Esophagus squamous epithelium (tissue), 5 donors: ENCODE measurements at regions not wholly inside any gene's neighbourhood (a gene's known extent, or its start where the extent isn't known, plus 50 kb on each side); places are given as distances from the start of the nearest gene placed in this dataset.

ENCODE experiments used
- DNase-seq: peaks from one replicate; lab custom pipeline; 2025; lab: John Stamatoyannopoulos, UW
- H3K27ac ChIP-seq, 4 donors: fragments of 200-600 bp; sonication (generic); one replicate each; pipeline ENCODE4 v1.5.1; 2016 to 2019; ENCODE audit warnings: mild to moderate bottlenecking in 1 of 4
- H3K27me3 ChIP-seq, 4 donors: fragments of 200-600 bp; sonication (generic); 1 replicate in 3 of 4; 2 replicates in 1 of 4; pipeline versions ENCODE4 v1.5.1 to v1.6.0; 2017 to 2021; ENCODE audit warnings: antibody characterized with exemption in 1 of 4
- H3K36me3 ChIP-seq, 3 donors: fragments of 200-600 bp; sonication (generic); one replicate each; pipeline ENCODE4 v1.5.1; 2016 to 2019
- H3K4me1 ChIP-seq, 3 donors: fragments of 200-600 bp; sonication (generic); one replicate each; pipeline ENCODE4 v1.5.1; 2017 to 2019
- H3K4me3 ChIP-seq, 4 donors: fragments of 200-600 bp; sonication (generic); 1 replicate in 3 of 4; 2 replicates in 1 of 4; pipeline ENCODE4 v1.5.1; 2016 to 2019; ENCODE audit warnings: mild to moderate bottlenecking in 2 of 4, moderate library complexity in 1 of 4
- H3K9me3 ChIP-seq, 3 donors: fragments of 200-600 bp; sonication (generic); one replicate each; pipeline ENCODE4 v1.5.1; 2016 to 2019
- POLR2A ChIP-seq, 4 donors: fragments of 450-650 bp; IDR thresholded peaks; one replicate each; pipeline ENCODE4 v1.6.1; 2017; ENCODE audit warnings: antibody characterized with exemption in 4 of 4, mild to moderate bottlenecking in 4 of 4, moderate library complexity in 3 of 4
- WGBS, 2 donors: methylation state at CpG; one replicate each; pipeline ENCODE4 v1.1.5; 2018; 5-methylcytosine and 5-hydroxymethylcytosine counted together
- intact Hi-C: fragments of 100-400 bp; cut with DNase I; formaldehyde crosslinking; loops from one replicate; pipeline ENCODE4 v1.15.0; 2022
- TF ChIP-seq, protein P1 (sequence below), 6 experiments: fragments of 450-650 bp in 4 of 6; fragments of 200-600 bp in 2 of 6; sonication (generic) in 2 of 6; IDR thresholded peaks; one replicate each; pipeline ENCODE4 v1.5.1; 2016 to 2019; ENCODE audit warnings: antibody characterized with exemption in 6 of 6, mild to moderate bottlenecking in 4 of 6, moderate library complexity in 4 of 6
- donor health status: DM: yes; HTN: yes; CAD: no.

- peaks cover 0 to 48% (median 0%) of the 10 kb centered on the region in 3 donors for H3K36me3 ChIP-seq
- peak overlapping the region in 1 of 4 donors; percentile 13 for H3K27ac ChIP-seq
- TF ChIP-seq POLR2A (IDR thresholded peaks at IDR 0.05): no peak
- TF ChIP-seq, protein P1, sequence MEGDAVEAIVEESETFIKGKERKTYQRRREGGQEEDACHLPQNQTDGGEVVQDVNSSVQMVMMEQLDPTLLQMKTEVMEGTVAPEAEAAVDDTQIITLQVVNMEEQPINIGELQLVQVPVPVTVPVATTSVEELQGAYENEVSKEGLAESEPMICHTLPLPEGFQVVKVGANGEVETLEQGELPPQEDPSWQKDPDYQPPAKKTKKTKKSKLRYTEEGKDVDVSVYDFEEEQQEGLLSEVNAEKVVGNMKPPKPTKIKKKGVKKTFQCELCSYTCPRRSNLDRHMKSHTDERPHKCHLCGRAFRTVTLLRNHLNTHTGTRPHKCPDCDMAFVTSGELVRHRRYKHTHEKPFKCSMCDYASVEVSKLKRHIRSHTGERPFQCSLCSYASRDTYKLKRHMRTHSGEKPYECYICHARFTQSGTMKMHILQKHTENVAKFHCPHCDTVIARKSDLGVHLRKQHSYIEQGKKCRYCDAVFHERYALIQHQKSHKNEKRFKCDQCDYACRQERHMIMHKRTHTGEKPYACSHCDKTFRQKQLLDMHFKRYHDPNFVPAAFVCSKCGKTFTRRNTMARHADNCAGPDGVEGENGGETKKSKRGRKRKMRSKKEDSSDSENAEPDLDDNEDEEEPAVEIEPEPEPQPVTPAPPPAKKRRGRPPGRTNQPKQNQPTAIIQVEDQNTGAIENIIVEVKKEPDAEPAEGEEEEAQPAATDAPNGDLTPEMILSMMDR (IDR thresholded peaks at IDR 0.05): no peak
- DNase-seq: no peak
- intact Hi-C loops: no loop called here
- no peak overlapping the region for H3K4me3 ChIP-seq
- H3K27me3 ChIP-seq: peaks cover 0 to 18% (median 0%) of the 10 kb centered on the region in 4 donors
- H3K9me3 ChIP-seq: no peaks in the 10 kb centered on the region
- H3K4me1 ChIP-seq: peaks cover 9 to 26% (median 10%) of the 10 kb centered on the region in 3 donors
- WGBS, 2 donors: 56 to 66% methylated on average over 6 to 7 of the region's 9 CpGs
These were observed 53.1 kb downstream of the SYNE3 start for GRCh38 chr14:95463171-95463901.

GRCh38 chr14:95462491-95462890 is 54.0 kb downstream of the SYNE3 start:
- Histone ChIP-seq H3K36me3 (peaks cover 0 to 40% (median 0%) of the 10 kb centered on the region in 3 donors), H3K27me3 (peaks cover 0 to 18% (median 0%) of the 10 kb centered on the region in 4 donors), H3K4me1 (peaks cover 9 to 26% (median 10%) of the 10 kb centered on the region in 3 donors), H3K4me3 (no peak overlapping the region), H3K9me3 (no peaks in the 10 kb centered on the region), H3K27ac (no peak overlapping the region)
- intact Hi-C loops: no loop called here
- 93 to 100% methylated on average over 3 to 6 of the region's 10 CpGs for WGBS, 2 donors
- DNase-seq: no peak
- TF ChIP-seq POLR2A (IDR thresholded peaks at IDR 0.05): no peak

DNA sequence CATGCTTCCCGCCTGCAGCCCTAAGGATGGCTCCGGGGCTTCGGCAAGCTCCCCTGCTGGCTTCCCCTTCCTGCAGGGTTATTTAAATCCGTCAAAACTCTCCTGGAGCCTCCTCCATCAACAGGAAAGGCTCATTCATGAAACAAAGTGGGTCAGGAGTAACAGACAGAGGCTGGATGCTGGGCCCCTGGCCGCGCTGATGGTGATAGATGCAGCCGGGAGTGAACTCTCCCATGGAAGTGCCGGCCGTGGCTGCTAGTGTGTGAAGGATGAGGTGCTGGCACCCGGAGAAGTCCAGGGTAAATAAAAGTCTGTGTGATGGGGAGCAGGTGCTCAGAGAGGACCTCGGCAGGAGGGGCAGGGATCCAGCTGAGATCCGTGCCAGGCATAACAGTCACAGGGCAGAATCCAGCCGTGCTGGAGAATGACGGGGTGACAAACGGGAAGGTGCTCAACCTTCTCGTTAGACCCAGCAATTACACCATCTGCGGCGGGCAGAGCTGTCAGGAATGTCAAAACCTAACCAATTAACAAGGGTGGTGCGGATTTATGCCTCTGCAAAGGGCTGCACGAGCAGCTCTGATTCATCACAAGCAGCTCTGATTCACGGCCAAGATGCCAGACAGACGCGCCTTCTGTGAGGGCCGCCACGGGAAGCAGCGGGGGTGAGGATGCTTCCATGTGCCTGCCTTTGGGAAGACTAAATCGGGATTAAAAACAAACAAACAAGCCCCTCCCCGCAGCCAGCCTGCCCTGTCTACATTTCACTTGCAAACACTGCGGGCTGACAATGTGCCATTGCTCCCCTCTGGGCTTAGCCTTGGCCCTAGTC is 55.6 kb downstream of the SYNE3 start:
- Histone ChIP-seq H3K4me1 (peaks cover 9 to 26% (median 10%) of the 10 kb centered on the region in 3 donors), H3K4me3 (peak overlapping the region in 1 of 4 donors; percentile 13), H3K9me3 (no peaks in the 10 kb centered on the region), H3K27me3 (peaks cover 0 to 18% (median 0%) of the 10 kb centered on the region in 4 donors), H3K36me3 (peaks cover 0 to 24% (median 0%) of the 10 kb centered on the region in 3 donors), H3K27ac (peak overlapping the region in 2 of 4 donors; percentile 39 to 44)
- no peak for DNase-seq
- no peak for TF ChIP-seq POLR2A (IDR thresholded peaks at IDR 0.05)
- TF ChIP-seq, protein P1 (IDR thresholded peaks at IDR 0.05): no peak
- 44 to 52% methylated on average over 13 to 20 of the region's 29 CpGs for WGBS, 2 donors
- intact Hi-C loops: no loop called here

DNA sequence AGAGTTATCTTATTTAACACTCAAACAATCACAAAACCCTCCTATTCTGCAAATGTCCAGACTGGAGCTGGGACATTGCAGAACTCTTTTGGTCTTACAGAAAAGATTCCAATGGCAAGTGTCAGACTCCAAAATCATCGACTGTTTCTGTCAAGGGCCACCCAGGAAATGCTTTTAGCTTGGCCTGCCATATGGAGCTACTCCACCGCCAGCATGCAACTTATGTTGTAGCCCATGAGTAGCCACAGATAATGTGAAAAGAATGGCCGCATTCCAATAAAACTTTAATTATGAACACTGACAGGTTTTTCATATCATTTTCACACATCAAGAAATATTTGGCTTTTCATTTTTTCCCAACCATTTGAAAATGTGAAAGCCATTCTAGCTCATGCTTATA is 57.5 kb downstream of the SYNE3 start:
- 90 to 98% methylated on average over 3 of the region's 3 CpGs for WGBS, 2 donors

GRCh38 chr14:95458459-95458858 is 58.0 kb downstream of the SYNE3 start:
- H3K9me3 ChIP-seq: no peaks in the 10 kb centered on the region
- H3K27me3 ChIP-seq: peaks cover 0 to 18% (median 0%) of the 10 kb centered on the region in 4 donors
- peaks cover 9 to 22% (median 10%) of the 10 kb centered on the region in 3 donors for H3K4me1 ChIP-seq
- H3K36me3 ChIP-seq: peaks cover 0 to 9% (median 0%) of the 10 kb centered on the region in 3 donors
- H3K4me3 ChIP-seq: no peak overlapping the region
- TF ChIP-seq POLR2A (IDR thresholded peaks at IDR 0.05): no peak
- TF ChIP-seq, protein P1 (IDR thresholded peaks at IDR 0.05): no peak
- no peak for DNase-seq
- intact Hi-C loops: no loop called here
- H3K27ac ChIP-seq: no peak overlapping the region
- WGBS, 2 donors: 86 to 90% methylated on average over 2 to 3 of the region's 4 CpGs

More for the DNA sequence above, 57.5 kb downstream of the SYNE3 start:
- peaks cover 0 to 18% (median 0%) of the 10 kb centered on the region in 4 donors for H3K27me3 ChIP-seq
- no peak overlapping the region for H3K4me3 ChIP-seq
- H3K9me3 ChIP-seq: no peaks in the 10 kb centered on the region
- peaks cover 0 to 13% (median 0%) of the 10 kb centered on the region in 3 donors for H3K36me3 ChIP-seq
- intact Hi-C loops: no loop called here
- no peak for DNase-seq
- peaks cover 9 to 26% (median 10%) of the 10 kb centered on the region in 3 donors for H3K4me1 ChIP-seq
- TF ChIP-seq POLR2A (IDR thresholded peaks at IDR 0.05): no peak
- TF ChIP-seq, protein P1 (IDR thresholded peaks at IDR 0.05): no peak
- H3K27ac ChIP-seq: no peak overlapping the region
